ENCODE measurements at regions not wholly inside any gene's neighbourhood (a gene's known extent, or its start where the extent isn't known, plus 50 kb on each side); places are given as distances from the start of the nearest gene placed in this dataset.
"Not testable (repeated sequence)": the region's sequence is repeated elsewhere in the genome, so short reads cannot be mapped to it uniquely, and the experiment has no call there.

GRCh38 chr10:15428681-15429080 is 57.6 kb upstream of the FAM171A1 start:
- DNase-seq (ENCODE audit: low read depth), result no peak

DNA sequence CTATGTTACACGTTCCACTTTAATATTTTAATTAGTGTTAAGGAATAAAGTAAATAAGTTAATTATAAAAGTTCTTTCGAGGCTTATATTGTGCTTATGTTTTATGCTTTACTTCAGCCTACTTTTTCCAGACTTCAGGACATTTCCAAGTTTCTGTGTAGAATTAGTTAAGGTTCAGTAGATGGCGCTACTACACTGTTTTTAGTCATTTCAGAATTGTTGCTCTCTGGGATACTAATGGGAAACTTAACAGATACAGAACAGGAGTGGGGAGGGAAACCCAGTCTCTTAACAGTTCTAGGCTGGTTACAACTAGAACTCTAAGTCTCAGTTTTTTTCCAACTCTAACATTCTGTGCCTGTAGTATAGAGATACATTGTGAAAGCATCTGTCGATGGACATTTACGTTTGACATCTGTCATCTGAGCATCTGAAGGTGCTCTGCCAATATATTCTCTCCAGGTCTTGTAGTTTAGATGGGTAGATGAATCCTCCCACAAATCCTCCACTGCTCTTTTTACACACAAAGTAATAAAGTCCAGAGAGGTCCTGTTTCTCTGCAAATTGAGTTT is 56.8 kb upstream of the FAM171A1 start:
- peak; percentile 19 for DNase-seq (ENCODE audit: low read depth)

GRCh38 chr10:15426558-15426957 is 55.5 kb upstream of the FAM171A1 start:
- no peak for DNase-seq (ENCODE audit: low read depth)

DNA sequence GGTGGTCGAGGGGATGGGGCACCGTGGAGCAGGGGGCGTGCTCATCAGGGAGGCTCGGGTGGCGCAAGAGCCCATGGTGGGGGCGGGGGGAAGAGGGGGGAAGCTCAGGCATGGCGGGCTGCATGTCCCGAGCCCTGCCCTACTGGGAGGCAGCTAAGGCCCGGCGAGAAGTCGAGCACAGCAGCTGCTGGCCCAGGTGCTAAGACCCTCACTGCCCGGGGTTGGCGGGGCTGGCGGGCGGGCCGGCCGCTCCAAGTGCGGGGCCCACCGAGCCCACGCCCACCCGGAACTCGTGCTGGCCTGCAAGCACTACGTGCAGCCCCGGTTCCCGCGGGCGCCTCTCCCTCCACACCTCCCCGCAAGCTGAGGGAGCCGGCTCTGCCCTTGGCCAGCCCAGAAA is 55.0 kb upstream of the FAM171A1 start:
- no peak for DNase-seq (ENCODE audit: low read depth)

- DNase-seq (ENCODE audit: low read depth), result not testable (repeated sequence)
These were observed 50.8 kb upstream of the FAM171A1 start for GRCh38 chr10:15421875-15422274.

Measured in GM04503 (cell line).